HCT116 (cell line): ENCODE measurements at regions not wholly inside any gene's neighbourhood (a gene's known extent, or its start where the extent isn't known, plus 50 kb on each side); places are given as distances from the start of the nearest gene placed in this dataset.

Experiments used
- ATAC-seq: fragments of 200-7000 bp; cut with Tn5 transposase; 2 replicates; pipeline ENCODE4 v1.9.1; 2020; ENCODE audit warnings: mild to moderate bottlenecking, moderate library complexity
- BruUV-seq: library from RNA; stranded (reverse); fragments of 400-500 nt; replicated peaks from 2 replicates; lab custom pipeline; 2021; lab: Mats Ljungman, UMichigan
- CTCF ChIA-PET: fragments of 300-600 bp; sonication (Branson Sonifier 250); formaldehyde crosslinking; loops from one replicate; lab custom pipeline; 2021; ENCODE audit warnings: antibody characterized with exemption; lab: Charles Lee
- POLR2A ChIA-PET: fragments of 300-600, 350-600 bp; sonication (Branson Sonifier 250); formaldehyde crosslinking; loops from one replicate; lab custom pipeline; 2021; ENCODE audit warnings: antibody characterized with exemption; lab: Charles Lee
- RAD21 ChIA-PET, 2 experiments: fragments of 300-600 bp; sonication (Branson Sonifier 250); formaldehyde crosslinking; loops; one replicate each; lab custom pipeline; 2023; ENCODE audit warnings: low total read pairs in 2 of 2; ENCODE audit not compliant: uncharacterized antibody in 2 of 2, unreplicated experiment in 2 of 2, low non-redundant PET in 1 of 2; lab: Charles Lee
- DNase-seq: peaks from one replicate; pipeline ENCODE4 v3.0.0-alpha.2; 2010; ENCODE audit warnings: low read depth, low spot score
- H2AFZ ChIP-seq: fragments of 200-600 bp; shearing (Covaris generic), sonication (generic); 2 replicates; pipeline ENCODE4 v1.6.1; 2017; ENCODE audit warnings: low read depth, mixed run types, mixed read lengths, antibody characterized with exemption, low read length; ENCODE audit not compliant: poor library complexity, severe bottlenecking
- H3K27ac ChIP-seq: 2 replicates; pipeline ENCODE4 v1.5.1; 2012; ENCODE audit warnings: low read depth, low read length
- H3K27me3 ChIP-seq: fragments of 200-600 bp; sonication (generic); 2 replicates; pipeline ENCODE4 v1.6.1; 2016; ENCODE audit warnings: mixed run types, low read length, mixed read lengths; ENCODE audit not compliant: insufficient read depth
- H3K36me3 ChIP-seq, 2 experiments: fragments of 200-500 bp in 1 of 2; fragments of 200-600 bp in 1 of 2; sonication (Bioruptor generic) in 1 of 2; sonication (generic) in 1 of 2; 2 replicates each; pipeline versions ENCODE4 v1.5.1 to v1.6.1; 2014 to 2016; ENCODE audit warnings: low read length in 2 of 2, inconsistent platforms in 1 of 2, mixed read lengths in 1 of 2, mixed run types in 1 of 2; ENCODE audit not compliant: insufficient read depth in 2 of 2, control insufficient read depth in 1 of 2
- H3K4me1 ChIP-seq, 2 experiments: fragments of 200-600 bp in 1 of 2; sonication (generic) in 1 of 2; 2 replicates each; pipeline versions ENCODE4 v1.5.1 to v1.6.1; 2012 to 2017; ENCODE audit warnings: low read length in 2 of 2, inconsistent platforms in 1 of 2, mild to moderate bottlenecking in 1 of 2, mixed read lengths in 1 of 2, mixed run types in 1 of 2, moderate library complexity in 1 of 2; ENCODE audit not compliant: insufficient read depth in 2 of 2, control insufficient read depth in 1 of 2
- H3K4me2 ChIP-seq: fragments of 200-600 bp; sonication (generic); 2 replicates; pipeline ENCODE4 v1.6.1; 2017; ENCODE audit warnings: mixed run types, low read length, mixed read lengths
- H3K4me3 ChIP-seq, 2 experiments: fragments of 200-600 bp in 1 of 2; sonication (generic) in 1 of 2; replicated peaks in 1 of 2; 2 replicates each; pipeline ENCODE4 v1.5.1; 2011 to 2016; ENCODE audit warnings: low read length in 2 of 2, control low read depth in 1 of 2, low read depth in 1 of 2, mild to moderate bottlenecking in 1 of 2, mixed read lengths in 1 of 2, mixed run types in 1 of 2
- H3K79me2 ChIP-seq: fragments of 200-600 bp; sonication (generic); 2 replicates; pipeline ENCODE4 v1.6.1; 2017; ENCODE audit warnings: mild to moderate bottlenecking, mixed run types, low read length, moderate library complexity, mixed read lengths; ENCODE audit not compliant: insufficient read depth
- H3K9ac ChIP-seq: fragments of 200-600 bp; sonication (generic); 2 replicates; pipeline ENCODE4 v1.6.1; 2016; ENCODE audit warnings: low read length, mixed read lengths
- H3K9me2 ChIP-seq: fragments of 200-600 bp; sonication (generic), shearing (Covaris generic); 2 replicates; pipeline ENCODE4 v1.6.1; 2017; ENCODE audit warnings: mixed run types, mild to moderate bottlenecking, moderate library complexity; ENCODE audit not compliant: insufficient read depth
- H3K9me3 ChIP-seq, 2 experiments: fragments of 200-500 bp in 1 of 2; fragments of 200-600 bp in 1 of 2; sonication (Bioruptor generic) in 1 of 2; sonication (generic) in 1 of 2; 2 replicates each; pipeline ENCODE4 v1.6.1; 2014 to 2017; ENCODE audit warnings: low read length in 2 of 2, mixed read lengths in 2 of 2, inconsistent platforms in 1 of 2, low read depth in 1 of 2, mild to moderate bottlenecking in 1 of 2, mixed run types in 1 of 2, moderate library complexity in 1 of 2; ENCODE audit not compliant: control insufficient read depth in 1 of 2, insufficient read depth in 1 of 2
- H4K20me1 ChIP-seq: fragments of 200-600 bp; sonication (generic), shearing (Covaris generic); 2 replicates; pipeline ENCODE4 v1.6.1; 2017; ENCODE audit warnings: mixed run types, mild to moderate bottlenecking, moderate library complexity; ENCODE audit not compliant: insufficient read depth
- ATF3 ChIP-seq: IDR thresholded peaks from 2 replicates; pipeline ENCODE4 v1.6.1; 2012
- CBX3 ChIP-seq: IDR thresholded peaks from 2 replicates; pipeline ENCODE4 v1.6.1; 2012; ENCODE audit warnings: low read depth
- CTCF ChIP-seq, 3 experiments: fragments of 200-600 bp in 1 of 3; sonication (generic) in 1 of 3; IDR thresholded peaks in 2 of 3; conservative IDR thresholded peaks in 1 of 3; 2 replicates each; pipeline ENCODE4 v1.5.1; 2012 to 2017; ENCODE audit warnings: low read depth in 2 of 3, low read length in 2 of 3, antibody characterized with exemption in 1 of 3, borderline replicate concordance in 1 of 3, control low read depth in 1 of 3, mild to moderate bottlenecking in 1 of 3, mixed read lengths in 1 of 3, mixed run types in 1 of 3, moderate library complexity in 1 of 3; ENCODE audit not compliant: insufficient read depth in 1 of 3
- ELF1 ChIP-seq: IDR thresholded peaks from 2 replicates; pipeline ENCODE4 v1.6.1; 2012; ENCODE audit warnings: low read depth, borderline replicate concordance
- EZH2 ChIP-seq: fragments of 200-600 bp; sonication (generic); IDR thresholded peaks from 2 replicates; pipeline ENCODE4 v1.6.1; 2017; ENCODE audit warnings: antibody characterized with exemption, mixed run types
- EZH2phosphoT487 ChIP-seq: fragments of 200-600 bp; IDR thresholded peaks from 2 replicates; pipeline ENCODE4 v1.6.1; 2018; ENCODE audit warnings: antibody characterized with exemption, borderline replicate concordance
- FOSL1 ChIP-seq: IDR thresholded peaks from 2 replicates; pipeline ENCODE4 v1.6.1; 2012; ENCODE audit warnings: low read depth
- JUND ChIP-seq: IDR thresholded peaks from 2 replicates; pipeline ENCODE4 v1.6.1; 2012
- MAX ChIP-seq: IDR thresholded peaks from 2 replicates; pipeline ENCODE4 v1.6.1; 2012
- POLR2A ChIP-seq: IDR thresholded peaks from 2 replicates; pipeline ENCODE4 v1.7.0; 2011; ENCODE audit warnings: borderline replicate concordance; ENCODE audit not compliant: insufficient read depth, insufficient read length; ENCODE audit errors: extremely low read depth
- POLR2AphosphoS5 ChIP-seq: IDR thresholded peaks from 2 replicates; pipeline ENCODE4 v1.6.1; 2011; ENCODE audit warnings: mild to moderate bottlenecking, low read depth, low read length, moderate library complexity
- RAD21 ChIP-seq: IDR thresholded peaks from 2 replicates; pipeline ENCODE4 v1.6.1; 2012; ENCODE audit warnings: low read depth, mild to moderate bottlenecking
- REST ChIP-seq: IDR thresholded peaks from 2 replicates; pipeline ENCODE4 v1.6.1; 2012; ENCODE audit warnings: low read depth
- SIN3A ChIP-seq: IDR thresholded peaks from 2 replicates; pipeline ENCODE4 v1.6.1; 2012; ENCODE audit warnings: low read depth
- SP1 ChIP-seq: IDR thresholded peaks from 2 replicates; pipeline ENCODE4 v1.6.1; 2012; ENCODE audit warnings: low read depth
- SRF ChIP-seq: IDR thresholded peaks from 2 replicates; pipeline ENCODE4 v1.6.1; 2012; ENCODE audit warnings: low read depth
- TCF7L2 ChIP-seq: IDR thresholded peaks from 2 replicates; pipeline ENCODE4 v1.7.0; 2011; ENCODE audit warnings: borderline replicate concordance, inconsistent platforms; ENCODE audit not compliant: insufficient read depth, insufficient read length; ENCODE audit errors: extremely low read depth
- ZBTB33 ChIP-seq: IDR thresholded peaks from 2 replicates; pipeline ENCODE4 v1.6.1; 2011; ENCODE audit warnings: mild to moderate bottlenecking, low read length, moderate library complexity; ENCODE audit not compliant: insufficient replicate concordance; ENCODE audit errors: extremely low read depth
- ZFX ChIP-seq: fragments of 450-650 bp; IDR thresholded peaks from 2 replicates; pipeline ENCODE4 v1.6.1; 2017
- ZNF274 ChIP-seq: fragments of 200-500 bp; sonication (Bioruptor generic); IDR thresholded peaks from 2 replicates; pipeline ENCODE4 v1.6.1; 2014; ENCODE audit warnings: mild to moderate bottlenecking, low read depth, low read length, inconsistent platforms
- intact Hi-C: fragments of 100-400 bp; cut with micrococcal nuclease; formaldehyde crosslinking; loops from 2 replicates; pipeline ENCODE4 v1.10.0; 2022

- BruUV-seq = no TSS peak
- POLR2A ChIA-PET = no interaction called here
- intact Hi-C loops = no loop called here
- RAD21 ChIA-PET = no interaction called here
- Histone ChIP-seq H3K9me3 (no peaks in the 10 kb centered on the region), H3K36me3 (no peaks in the 10 kb centered on the region), H3K9me2 (no peaks in the 10 kb centered on the region), H3K4me2 (no peak overlapping the region), H2AFZ (no peak overlapping the region), H3K9ac (no peak overlapping the region), H3K79me2 (no peaks in the 10 kb centered on the region), H3K4me1 (no peaks in the 10 kb centered on the region), H3K4me3 (no peak overlapping the region), H3K27me3 (no peaks in the 10 kb centered on the region), H3K27ac (no peak overlapping the region), H4K20me1 (no peaks in the 10 kb centered on the region)
- ATAC-seq (no peak), DNase-seq (no peak)
- CTCF ChIA-PET = no interaction called here
- TF ChIP-seq FOSL1 (no peak), ZFX (no peak), POLR2A (no peak), CBX3 (no peak), ATF3 (no peak), JUND (no peak), ZBTB33 (no peak), SIN3A (no peak), CTCF (IDR thresholded peaks at IDR 0.05 in 2 of 3, conservative IDR thresholded peaks at IDR 0.05 in 1 of 3; ENCODE audit: borderline replicate concordance in 1 of 3, insufficient read depth in 1 of 3, low read depth in 2 of 3, low read length in 2 of 3) (no peak), EZH2phosphoT487 (no peak), RAD21 (no peak), ZNF274 (no peak), POLR2AphosphoS5 (no peak), SP1 (no peak), SRF (no peak), TCF7L2 (no peak), MAX (no peak), EZH2 (no peak), REST (no peak), ELF1 (no peak)
Measured at GRCh38 chr17:70934835-70935234, 765.5 kb downstream of the KCNJ2 start.
